Vagina (tissue), 2 donors: ENCODE measurements at regions not wholly inside any gene's neighbourhood (a gene's known extent, or its start where the extent isn't known, plus 50 kb on each side); places are given as distances from the start of the nearest gene placed in this dataset.

Experiments
- DNase-seq, 2 donors: peaks; one replicate each; pipeline ENCODE4 v3.0.0-alpha.2; 2017; ENCODE audit errors: extremely low spot score in 2 of 2
- H3K27ac ChIP-seq: fragments of 200-600 bp; sonication (generic); one replicate; pipeline ENCODE4 v1.5.1; 2019
- H3K27me3 ChIP-seq: fragments of 200-600 bp; sonication (generic); one replicate; pipeline ENCODE4 v1.5.1; 2019
- H3K36me3 ChIP-seq, 2 donors: fragments of 200-600 bp; sonication (generic); one replicate each; pipeline ENCODE4 v1.5.1; 2017 to 2019
- H3K4me1 ChIP-seq: fragments of 200-600 bp; sonication (generic); one replicate; pipeline ENCODE4 v1.5.1; 2019
- H3K4me3 ChIP-seq, 2 donors: fragments of 200-600 bp; sonication (generic); 1 replicate in 1 of 2; 2 replicates in 1 of 2; pipeline ENCODE4 v1.5.1; 2016 to 2019
- H3K9me3 ChIP-seq: fragments of 200-600 bp; sonication (generic); one replicate; pipeline ENCODE4 v1.5.1; 2019
- CTCF ChIP-seq, 3 experiments: fragments of 450-650 bp in 2 of 3; fragments of 200-600 bp in 1 of 3; sonication (generic) in 1 of 3; IDR thresholded peaks; one replicate each; pipeline ENCODE4 v1.5.1; 2017 to 2019; ENCODE audit warnings: antibody characterized with exemption in 3 of 3, mild to moderate bottlenecking in 2 of 3, moderate library complexity in 2 of 3
- POLR2A ChIP-seq, 2 donors: fragments of 450-650 bp; IDR thresholded peaks; one replicate each; pipeline ENCODE4 v1.6.1; 2017; ENCODE audit warnings: antibody characterized with exemption in 2 of 2, mild to moderate bottlenecking in 2 of 2, moderate library complexity in 2 of 2
- POLR2AphosphoS5 ChIP-seq, 2 donors: sonication (generic); formaldehyde crosslinking; IDR thresholded peaks; one replicate each; pipeline ENCODE4 v1.9.0; 2017; ENCODE audit warnings: antibody characterized with exemption in 2 of 2, mild to moderate bottlenecking in 2 of 2, low read depth in 1 of 2; ENCODE audit not compliant: insufficient read depth in 1 of 2
- intact Hi-C: fragments of 100-400 bp; cut with DNase I; formaldehyde crosslinking; loops from one replicate; pipeline ENCODE4 v1.15.1; 2023

- TF ChIP-seq POLR2A (IDR thresholded peaks at IDR 0.05) (no peak), POLR2AphosphoS5 (IDR thresholded peaks at IDR 0.05; ENCODE audit: insufficient read depth in 1 of 2, low read depth in 1 of 2) (no peak), CTCF (IDR thresholded peaks at IDR 0.05) (no peak)
- no peak overlapping the region for H3K27ac ChIP-seq
Measured at GRCh38 chr18:29779096-29779495, 1263.4 kb downstream of the DSC3 start.

GRCh38 chr18:29753379-29753778 lies 1289.2 kb downstream of the DSC3 start:
- no peak for TF ChIP-seq CTCF (IDR thresholded peaks at IDR 0.05)
- no peak for TF ChIP-seq POLR2AphosphoS5 (IDR thresholded peaks at IDR 0.05; ENCODE audit: insufficient read depth in 1 of 2, low read depth in 1 of 2)
- TF ChIP-seq POLR2A (IDR thresholded peaks at IDR 0.05): no peak
- Histone ChIP-seq H3K4me3 (no peak overlapping the region), H3K27me3 (no peaks in the 10 kb centered on the region), H3K9me3 (no peaks in the 10 kb centered on the region), H3K27ac (no peak overlapping the region), H3K4me1 (no peaks in the 10 kb centered on the region), H3K36me3 (no peaks in the 10 kb centered on the region)
- intact Hi-C loops: no loop called here
- no peak for DNase-seq

More at GRCh38 chr18:29779096-29779495, 1263.4 kb downstream of the DSC3 start:
- no peaks in the 10 kb centered on the region for H3K36me3 ChIP-seq
- H3K4me1 ChIP-seq: no peaks in the 10 kb centered on the region
- no peaks in the 10 kb centered on the region for H3K27me3 ChIP-seq
- H3K9me3 ChIP-seq: no peaks in the 10 kb centered on the region
- DNase-seq: no peak
- no peak overlapping the region for H3K4me3 ChIP-seq
- intact Hi-C loops: no loop called here

- no peaks in the 10 kb centered on the region for H3K9me3 ChIP-seq
- H3K27ac ChIP-seq: no peak overlapping the region
- DNase-seq: no peak
- H3K36me3 ChIP-seq: no peaks in the 10 kb centered on the region
- H3K27me3 ChIP-seq: no peaks in the 10 kb centered on the region
- H3K4me1 ChIP-seq: no peaks in the 10 kb centered on the region
- TF ChIP-seq CTCF (IDR thresholded peaks at IDR 0.05): no peak
- no peak for TF ChIP-seq POLR2A (IDR thresholded peaks at IDR 0.05)
- TF ChIP-seq POLR2AphosphoS5 (IDR thresholded peaks at IDR 0.05; ENCODE audit: insufficient read depth in 1 of 2, low read depth in 1 of 2): no peak
- intact Hi-C loops: no loop called here
- no peak overlapping the region for H3K4me3 ChIP-seq
Measured at GRCh38 chr18:29749704-29750103, 1292.8 kb downstream of the DSC3 start.

- no peaks in the 10 kb centered on the region for H3K27me3 ChIP-seq
- H3K27ac ChIP-seq: no peak overlapping the region
- TF ChIP-seq POLR2AphosphoS5 (IDR thresholded peaks at IDR 0.05; ENCODE audit: insufficient read depth in 1 of 2, low read depth in 1 of 2) (no peak), POLR2A (IDR thresholded peaks at IDR 0.05) (no peak), CTCF (IDR thresholded peaks at IDR 0.05) (no peak)
- H3K4me1 ChIP-seq: no peaks in the 10 kb centered on the region
- intact Hi-C loops: no loop called here
- no peaks in the 10 kb centered on the region for H3K9me3 ChIP-seq
- H3K36me3 ChIP-seq: no peaks in the 10 kb centered on the region
- no peak for DNase-seq
- no peak overlapping the region for H3K4me3 ChIP-seq
Measured at GRCh38 chr18:29741461-29741860, 1301.1 kb downstream of the DSC3 start.

- TF ChIP-seq POLR2AphosphoS5 (IDR thresholded peaks at IDR 0.05; ENCODE audit: insufficient read depth in 1 of 2, low read depth in 1 of 2): no peak
- intact Hi-C loops: no loop called here
Measured at GRCh38 chr18:29737620-29738019, 1304.9 kb downstream of the DSC3 start.

More at GRCh38 chr18:29737620-29738019, 1304.9 kb downstream of the DSC3 start:
- Histone ChIP-seq H3K27ac (no peak overlapping the region), H3K4me1 (no peaks in the 10 kb centered on the region), H3K9me3 (no peaks in the 10 kb centered on the region), H3K4me3 (no peak overlapping the region), H3K27me3 (no peaks in the 10 kb centered on the region), H3K36me3 (no peaks in the 10 kb centered on the region)
- DNase-seq: no peak
